Left lung (tissue), 4 donors: ENCODE measurements at regions not wholly inside any gene's neighbourhood (a gene's known extent, or its start where the extent isn't known, plus 50 kb on each side); places are given as distances from the start of the nearest gene placed in this dataset.
A peak's percentile ranks its signal among the peaks of the same experiment; 100 is the strongest.

Experiments
- ATAC-seq: fragments of 200-7000 bp; cut with Tn5 transposase; one replicate; pipeline ENCODE4 v1.9.1; 2020; ENCODE audit warnings: moderate library complexity
- DNase-seq, 4 donors: peaks; one replicate each; pipeline ENCODE4 v3.0.0-alpha.2; 2013 to 2020
- H3K27ac ChIP-seq, 2 donors: fragments of 200-600 bp; sonication (generic) in 1 of 2; one replicate each; pipeline versions ENCODE4 v1.5.0 to v1.8.0; 2020 to 2021
- H3K27me3 ChIP-seq, 2 donors: fragments of 200-600 bp; sonication (generic) in 1 of 2; one replicate each; pipeline versions ENCODE4 v1.5.0 to v1.8.0; 2020 to 2021
- H3K36me3 ChIP-seq, 2 donors: fragments of 200-600 bp; sonication (generic) in 1 of 2; one replicate each; pipeline versions ENCODE4 v1.5.0 to v1.8.0; 2020 to 2021
- H3K4me1 ChIP-seq, 2 donors: fragments of 200-600 bp; one replicate each; pipeline ENCODE4 v1.8.0; 2021
- H3K4me3 ChIP-seq, 2 donors: fragments of 200-600 bp; sonication (generic) in 1 of 2; one replicate each; pipeline versions ENCODE4 v1.5.0 to v1.8.0; 2020 to 2021; ENCODE audit warnings: mild to moderate bottlenecking in 1 of 2
- H3K9me3 ChIP-seq, 2 donors: fragments of 200-600 bp; sonication (generic) in 1 of 2; one replicate each; pipeline versions ENCODE4 v1.5.0 to v1.8.0; 2020 to 2021
- CTCF ChIP-seq, 2 donors: fragments of 200-600 bp; sonication (generic) in 1 of 2; IDR thresholded peaks; one replicate each; pipeline versions ENCODE4 v1.5.0 to v1.8.0; 2021; ENCODE audit warnings: antibody characterized with exemption in 2 of 2
- intact Hi-C, 2 donors: fragments of 100-400 bp; cut with DNase I; formaldehyde crosslinking; loops; one replicate each; pipeline versions ENCODE4 v1.11.2 to v1.14.2; 2022
- donor health status: DM: no; HTN: yes; CAD: no.
- donor health status: DM: no; HTN: no; CAD: no.

- peaks cover 7 to 54% of the 10 kb centered on the region in 2 donors for H3K4me1 ChIP-seq
- no peak overlapping the region for H3K4me3 ChIP-seq
- H3K27ac ChIP-seq: no peak overlapping the region
- no peak for TF ChIP-seq CTCF (IDR thresholded peaks at IDR 0.05)
- H3K9me3 ChIP-seq: no peaks in the 10 kb centered on the region
- ATAC-seq: no peak
- DNase-seq: no peak
- intact Hi-C loops: loop anchor here in 1 of 2 donors (5.0 kb wide), 1 partner anchor 345 kb away; no protein-coding TSS in a partner anchor
- H3K36me3 ChIP-seq: no peaks in the 10 kb centered on the region
- H3K27me3 ChIP-seq: no peaks in the 10 kb centered on the region
Measured at GRCh38 chr3:5057272-5057671, 64.8 kb upstream of the ARL8B start.

- peak; percentile 60 to 82 for TF ChIP-seq CTCF (IDR thresholded peaks at IDR 0.05)
- no peak overlapping the region for H3K4me3 ChIP-seq
- DNase-seq (peak in 3 of 4 donors; percentile 54 to 83 (median 81)), ATAC-seq (peak; percentile 93)
- no peaks in the 10 kb centered on the region for H3K36me3 ChIP-seq
- no peaks in the 10 kb centered on the region for H3K27me3 ChIP-seq
- peak overlapping the region in 1 of 2 donors; percentile 29 for H3K27ac ChIP-seq
- no peaks in the 10 kb centered on the region for H3K9me3 ChIP-seq
- H3K4me1 ChIP-seq: peaks cover 7 to 53% of the 10 kb centered on the region in 2 donors
- intact Hi-C loops: loop anchor here in 1 of 2 donors (5.0 kb wide), 1 partner anchor 346 kb away; no protein-coding TSS in a partner anchor
Measured at GRCh38 chr3:5057857-5058324, 64.2 kb upstream of the ARL8B start.

GRCh38 chr3:5058471-5058951, 63.6 kb upstream of the ARL8B start:
- ATAC-seq (peak; percentile 12), DNase-seq (no peak)
- H3K9me3 ChIP-seq: no peaks in the 10 kb centered on the region
- no peaks in the 10 kb centered on the region for H3K27me3 ChIP-seq
- H3K4me1 ChIP-seq: peaks cover 7 to 47% of the 10 kb centered on the region in 2 donors
- no peak for TF ChIP-seq CTCF (IDR thresholded peaks at IDR 0.05)
- no peaks in the 10 kb centered on the region for H3K36me3 ChIP-seq
- intact Hi-C loops: loop anchor here in 1 of 2 donors (5.0 kb wide), 1 partner anchor 346 kb away; no protein-coding TSS in a partner anchor
- peak overlapping the region in 1 of 2 donors; percentile 29 for H3K27ac ChIP-seq
- H3K4me3 ChIP-seq: no peak overlapping the region

- Histone ChIP-seq H3K4me1 (peaks cover 7 to 35% of the 10 kb centered on the region in 2 donors), H3K27me3 (no peaks in the 10 kb centered on the region), H3K4me3 (no peak overlapping the region), H3K36me3 (no peaks in the 10 kb centered on the region), H3K27ac (no peak overlapping the region), H3K9me3 (no peaks in the 10 kb centered on the region)
- TF ChIP-seq CTCF (IDR thresholded peaks at IDR 0.05): no peak
- ATAC-seq (no peak), DNase-seq (no peak)
- intact Hi-C loops: loop anchor here in 1 of 2 donors (5.0 kb wide), 1 partner anchor 347 kb away; no protein-coding TSS in a partner anchor
Measured at GRCh38 chr3:5059782-5060181, 62.3 kb upstream of the ARL8B start.

GRCh38 chr3:5061218-5061569, 60.9 kb upstream of the ARL8B start:
- intact Hi-C loops: no loop called here
- Histone ChIP-seq H3K4me1 (peaks cover 7 to 21% of the 10 kb centered on the region in 2 donors), H3K36me3 (no peaks in the 10 kb centered on the region), H3K9me3 (no peaks in the 10 kb centered on the region), H3K4me3 (no peak overlapping the region), H3K27me3 (no peaks in the 10 kb centered on the region), H3K27ac (no peak overlapping the region)
- ATAC-seq (no peak), DNase-seq (no peak)
- no peak for TF ChIP-seq CTCF (IDR thresholded peaks at IDR 0.05)
